ENCODE measurements at regions not wholly inside any gene's neighbourhood (a gene's known extent, or its start where the extent isn't known, plus 50 kb on each side); places are given as distances from the start of the nearest gene placed in this dataset.

- TF ChIP-seq CTCF (IDR thresholded peaks at IDR 0.05) (no peak), POLR2AphosphoS5 (IDR thresholded peaks at IDR 0.05) (no peak), POLR2A (IDR thresholded peaks at IDR 0.05) (no peak)
Measured at GRCh38 chr14:53652068-53652467, 304.6 kb downstream of the BMP4 start.
